T47D (cell line): ENCODE measurements at regions not wholly inside any gene's neighbourhood (a gene's known extent, or its start where the extent isn't known, plus 50 kb on each side); places are given as distances from the start of the nearest gene placed in this dataset.
"Not testable (repeated sequence)": the region's sequence is repeated elsewhere in the genome, so short reads cannot be mapped to it uniquely, and the experiment has no call there.

Experiments used
- DNase-seq, 2 experiments: peaks; one replicate each; pipeline versions ENCODE4 v3.0.0 to v3.0.0-alpha.2; 2011 to 2012; ENCODE audit warnings: low read depth in 1 of 2, low spot score in 1 of 2
- JUND ChIP-seq: IDR thresholded peaks from 2 replicates; pipeline ENCODE4 v1.6.1; 2012; ENCODE audit warnings: low read depth
- in situ Hi-C: cut with HindIII; loops from 2 replicates; pipeline ENCODE4 v1.10.0; 2016; ENCODE audit warnings: low sequenced_read_pairs, low pct_unique_long_range_greater_than_20kb

- in situ Hi-C loops, DNase-seq: not testable (repeated sequence)
Observed at GRCh38 chr4:55696424-55696823, 60.3 kb upstream of the NMU start.

- in situ Hi-C loops = no loop called here
- TF ChIP-seq JUND = no peak
- no peak for DNase-seq
Observed at GRCh38 chr4:55706541-55706940, 70.4 kb upstream of the NMU start.

GRCh38 chr4:55707507-55707906 lies 71.4 kb upstream of the NMU start:
- no peak for TF ChIP-seq JUND
- in situ Hi-C loops = no loop called here

GRCh38 chr4:55707991-55708390 lies 71.9 kb upstream of the NMU start:
- DNase-seq, in situ Hi-C loops: not testable (repeated sequence)

More at GRCh38 chr4:55707507-55707906, 71.4 kb upstream of the NMU start:
- no peak for DNase-seq

- DNase-seq, in situ Hi-C loops: not testable (repeated sequence)
Observed at GRCh38 chr4:55712835-55713234, 76.7 kb upstream of the NMU start.

- in situ Hi-C loops = no loop called here
- no peak for TF ChIP-seq JUND
- no peak for DNase-seq
Observed at GRCh38 chr4:55721651-55722050, 85.6 kb upstream of the NMU start.

- no peak for DNase-seq
- in situ Hi-C loops = no loop called here
- no peak for TF ChIP-seq JUND
Observed at GRCh38 chr4:55722132-55722531, 86.0 kb upstream of the NMU start.

- no peak for DNase-seq
- TF ChIP-seq JUND = no peak
- in situ Hi-C loops = no loop called here
Observed at GRCh38 chr4:55723403-55723802, 87.3 kb upstream of the NMU start.

GRCh38 chr4:55725057-55725456 lies 89.0 kb upstream of the NMU start:
- no peak for DNase-seq
- in situ Hi-C loops = no loop called here
- no peak for TF ChIP-seq JUND

- in situ Hi-C loops = no loop called here
- DNase-seq = peak in 1 of 2 experiments; percentile 23
Observed at GRCh38 chr4:55727746-55728145, 91.6 kb upstream of the NMU start.

GRCh38 chr4:55729351-55730279 lies 90.0 kb upstream of the EXOC1L start:
- DNase-seq = no peak
- no peak for TF ChIP-seq JUND
- in situ Hi-C loops = no loop called here

More at GRCh38 chr4:55727746-55728145, 91.6 kb upstream of the NMU start:
- TF ChIP-seq JUND = no peak

GRCh38 chr4:55730280-55730931 lies 89.2 kb upstream of the EXOC1L start:
- DNase-seq = no peak
- TF ChIP-seq JUND = no peak
- in situ Hi-C loops = no loop called here

- in situ Hi-C loops = no loop called here
- no peak for TF ChIP-seq JUND
- no peak for DNase-seq
Observed at GRCh38 chr4:55731959-55732358, 87.6 kb upstream of the EXOC1L start.
